SKM-1 (cell line): ENCODE measurements at regions not wholly inside any gene's neighbourhood (a gene's known extent, or its start where the extent isn't known, plus 50 kb on each side); places are given as distances from the start of the nearest gene placed in this dataset.
"Not testable (repeated sequence)": the region's sequence is repeated elsewhere in the genome, so short reads cannot be mapped to it uniquely, and the experiment has no call there.

ENCODE experiments used
- DNase-seq: peaks from one replicate; lab custom pipeline; 2025; ENCODE audit not compliant: unreplicated experiment; lab: John Stamatoyannopoulos, UW

DNA sequence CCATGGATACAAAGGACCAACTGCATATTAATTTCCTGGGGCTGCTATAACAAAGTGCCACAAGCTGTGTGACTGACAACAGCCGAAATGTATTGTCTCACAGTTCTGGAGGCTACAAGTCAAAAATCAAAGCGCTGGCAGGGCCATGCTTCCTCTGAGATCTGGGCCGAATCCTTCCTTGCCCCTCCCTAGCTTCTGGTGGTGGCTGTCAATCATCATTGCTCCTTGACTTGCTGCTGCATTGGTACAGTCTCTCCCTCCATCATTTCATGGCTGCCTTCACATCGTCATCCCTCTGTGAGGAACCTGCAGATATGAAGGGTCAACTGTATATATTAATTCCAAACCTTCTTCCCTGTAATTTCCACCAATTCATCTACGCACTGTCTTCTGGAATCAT is 118.3 kb downstream of the EXOC5 start:
- DNase-seq: no peak

DNA sequence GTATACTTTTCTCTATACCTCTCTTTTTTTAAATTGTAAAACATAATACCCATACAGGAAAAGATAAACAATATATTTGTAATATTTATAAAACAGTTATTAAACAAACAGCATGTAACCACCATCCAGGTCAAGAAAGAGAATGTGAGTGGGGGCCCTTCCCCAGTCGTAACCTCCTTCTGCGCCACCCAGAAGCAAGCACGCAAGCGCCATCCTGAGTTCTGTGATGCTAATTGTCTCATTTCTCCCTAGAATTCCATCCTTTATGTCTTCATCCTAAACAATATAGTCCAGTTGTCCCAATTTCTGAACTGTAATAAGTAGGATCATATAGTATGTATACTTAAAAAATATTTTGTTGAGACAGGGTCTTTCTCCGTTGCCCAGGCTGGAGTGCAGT is 129.5 kb downstream of the EXOC5 start:
- no peak for DNase-seq

DNA sequence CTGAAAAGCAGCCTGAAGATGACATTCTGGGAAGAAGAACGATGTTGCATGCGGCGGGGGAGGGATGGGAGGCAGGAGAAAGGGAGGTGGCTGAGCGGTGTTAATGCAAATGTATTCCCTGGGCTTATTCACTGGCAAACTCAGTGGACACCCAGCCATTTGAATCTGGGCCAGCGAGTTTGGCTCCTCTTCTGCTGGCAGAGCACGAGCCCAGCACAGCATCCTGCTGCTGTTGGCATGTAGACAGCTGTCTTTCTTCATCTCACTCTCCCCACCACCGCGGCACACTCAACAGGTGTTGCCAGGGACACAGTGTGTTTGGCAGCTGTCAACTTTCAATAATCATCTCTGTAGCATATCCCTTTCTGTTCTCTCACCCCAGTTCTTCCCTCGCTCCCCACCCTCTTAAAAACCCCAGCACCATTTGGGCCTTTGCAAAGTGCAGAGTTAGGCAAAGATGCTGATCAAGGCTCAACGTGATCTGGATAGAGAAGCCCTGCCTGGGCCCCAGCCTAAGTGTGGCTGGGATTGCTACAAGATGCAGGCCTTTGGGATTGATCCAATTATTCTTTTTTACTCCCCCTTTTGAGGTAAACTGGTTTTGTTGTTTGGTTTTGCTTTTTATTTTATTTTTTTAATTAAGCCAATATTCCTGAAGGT is 131.9 kb downstream of the EXOC5 start:
- DNase-seq: no peak

DNA sequence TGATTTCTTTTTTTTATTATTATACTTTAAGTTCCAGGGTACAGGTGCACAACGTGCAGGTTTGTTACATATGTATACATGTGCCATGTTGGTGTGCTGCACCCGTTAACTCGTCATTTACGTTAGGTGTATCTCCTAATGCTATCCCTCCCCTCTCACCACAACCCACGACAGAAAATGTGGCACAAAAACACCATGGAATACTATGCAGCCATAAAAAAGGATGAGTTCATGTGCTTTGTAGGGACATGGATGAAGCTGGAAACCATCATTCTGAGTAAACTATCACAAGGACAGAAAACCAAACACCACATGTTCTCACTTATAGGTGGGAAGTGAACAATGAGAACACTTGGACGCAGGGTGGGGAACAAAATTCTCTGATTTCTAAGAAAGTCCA is 140.9 kb downstream of the EXOC5 start:
- not testable (repeated sequence) for DNase-seq

DNA sequence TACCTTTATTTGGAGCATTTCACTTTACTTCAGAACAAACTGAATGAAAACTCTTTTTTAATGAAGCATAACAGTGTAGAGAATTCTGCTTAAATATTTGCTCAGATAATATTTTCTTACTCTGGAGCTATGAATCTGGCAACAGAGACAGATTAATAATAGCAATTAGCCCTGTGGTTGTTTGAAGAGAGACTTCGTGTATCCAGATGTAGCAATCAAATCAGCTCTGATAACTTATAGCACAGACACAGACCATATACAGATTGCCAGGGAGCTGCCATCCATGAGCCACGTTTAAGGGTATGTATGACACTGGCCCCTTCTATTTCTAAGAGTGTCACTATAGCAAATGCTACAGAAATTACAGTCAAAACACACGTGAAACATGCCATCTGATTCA is 146.6 kb downstream of the EXOC5 start:
- no peak for DNase-seq

DNA sequence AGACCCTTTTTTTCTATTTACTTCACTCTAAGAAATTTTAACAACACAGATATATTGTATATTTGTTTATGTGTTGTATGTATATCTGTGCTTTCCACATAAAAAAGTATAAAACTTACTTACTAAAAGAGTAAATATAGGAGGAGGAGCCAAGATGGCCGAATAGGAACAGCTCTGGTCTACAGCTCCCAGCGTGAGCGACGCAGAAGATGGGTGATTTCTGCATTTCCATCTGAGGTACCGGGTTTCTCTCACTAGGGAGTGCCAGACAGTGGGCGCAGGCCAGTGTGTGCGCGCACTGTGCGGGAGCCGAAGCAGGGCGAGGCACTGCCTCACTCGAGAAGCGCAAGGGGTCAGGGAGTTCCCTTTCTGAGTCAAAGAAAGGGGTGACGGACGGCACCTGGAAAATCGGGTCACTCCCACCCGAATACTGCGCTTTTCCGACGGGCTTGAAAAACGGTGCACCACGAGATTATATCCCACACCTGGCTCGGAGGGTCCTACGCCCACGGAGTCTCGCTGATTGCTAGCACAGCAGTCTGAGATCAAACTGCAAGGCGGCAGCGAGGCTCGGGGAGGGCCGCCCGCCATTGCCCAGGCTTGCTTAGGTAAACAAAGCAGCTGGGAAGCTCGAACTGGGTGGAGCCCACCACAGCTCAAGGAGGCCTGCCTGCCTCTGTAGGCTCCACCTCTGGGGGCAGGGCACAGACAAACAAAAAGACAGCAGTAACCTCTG is 156.5 kb downstream of the EXOC5 start:
- DNase-seq: not testable (repeated sequence)

DNA sequence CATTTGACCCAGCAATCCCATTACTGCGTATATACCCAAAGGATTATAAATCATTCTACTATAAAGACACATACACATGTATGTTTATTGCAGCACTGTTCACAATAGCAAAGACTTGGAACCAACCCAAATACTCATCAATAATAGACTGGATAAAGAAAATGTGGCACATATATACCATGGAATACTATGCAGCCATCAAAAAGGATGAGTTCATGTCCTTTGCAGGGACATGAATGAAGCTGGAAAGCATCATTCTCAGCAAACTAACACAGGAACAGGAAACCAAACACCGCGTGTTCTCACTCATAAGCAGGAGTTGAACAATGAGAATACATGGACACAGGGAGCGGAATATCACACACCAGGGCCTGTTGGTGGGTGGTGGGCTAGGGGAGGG is 158.3 kb downstream of the EXOC5 start:
- DNase-seq: not testable (repeated sequence)

DNA sequence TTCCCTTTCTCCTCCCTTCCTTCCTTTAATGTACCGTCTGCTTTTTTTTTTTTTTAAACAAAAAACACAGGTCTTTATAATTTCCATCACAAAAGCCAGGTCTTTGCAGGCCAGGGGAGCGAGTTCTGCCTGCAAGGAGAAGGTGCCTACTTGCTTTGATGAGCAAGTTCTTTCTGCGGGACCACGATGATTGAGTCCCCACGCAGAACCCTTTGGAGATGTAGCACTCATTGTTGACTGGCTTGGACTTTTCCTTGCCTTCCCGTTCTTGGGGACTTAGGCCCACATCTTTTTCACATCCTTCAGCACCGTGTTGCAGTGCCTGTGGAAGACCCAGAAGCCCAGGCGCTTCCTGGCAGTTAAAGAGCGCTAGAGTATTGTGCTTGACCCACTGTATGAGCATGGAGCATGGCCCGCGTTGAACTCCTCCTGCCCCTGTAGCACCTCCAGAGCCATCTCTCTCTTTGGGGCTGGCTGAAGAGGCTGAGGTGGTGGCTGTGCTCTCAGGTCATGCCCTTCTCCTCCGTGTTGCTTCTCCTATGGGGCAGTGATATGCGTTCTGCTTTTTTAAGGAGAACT is 177.6 kb downstream of the EXOC5 start:
- no peak for DNase-seq

DNA sequence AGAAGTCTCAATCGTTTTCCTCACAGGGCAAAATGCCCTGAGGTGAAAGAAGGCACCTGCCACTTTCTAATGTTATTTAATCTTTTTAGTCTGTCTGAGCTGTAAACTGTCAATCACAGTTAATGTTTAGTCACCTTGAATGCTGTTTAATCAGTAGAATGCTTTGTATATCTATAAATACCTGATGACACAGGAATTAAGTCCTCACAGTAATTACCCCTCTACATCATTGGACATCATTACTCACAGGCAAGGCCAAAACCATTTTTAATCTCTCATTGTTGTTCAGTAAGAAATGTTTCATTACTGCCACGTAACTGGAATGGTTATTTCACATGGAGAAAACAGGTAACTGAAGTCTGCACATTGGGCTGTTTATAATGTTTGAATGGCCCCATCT is 178.8 kb downstream of the EXOC5 start:
- DNase-seq: no peak

DNA sequence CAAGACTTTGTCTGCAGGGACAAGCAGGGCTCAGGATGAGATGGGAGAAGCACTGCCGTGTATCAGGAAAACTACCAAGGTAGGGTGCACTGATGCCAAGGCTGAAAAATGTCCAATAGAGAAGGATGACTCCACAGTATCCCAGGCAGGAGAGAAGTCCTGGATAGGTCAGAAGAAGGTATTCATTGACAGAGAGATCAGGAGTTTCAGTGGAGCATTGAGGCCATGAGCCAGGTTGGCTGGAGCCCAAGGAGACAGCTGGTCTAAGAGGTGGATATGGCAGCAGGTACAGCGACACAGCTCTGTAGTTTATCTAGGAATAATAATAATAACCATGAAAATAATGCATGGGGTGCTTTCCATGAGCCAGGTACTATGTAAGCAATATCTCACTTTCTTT is 180.9 kb downstream of the EXOC5 start:
- no peak for DNase-seq

DNA sequence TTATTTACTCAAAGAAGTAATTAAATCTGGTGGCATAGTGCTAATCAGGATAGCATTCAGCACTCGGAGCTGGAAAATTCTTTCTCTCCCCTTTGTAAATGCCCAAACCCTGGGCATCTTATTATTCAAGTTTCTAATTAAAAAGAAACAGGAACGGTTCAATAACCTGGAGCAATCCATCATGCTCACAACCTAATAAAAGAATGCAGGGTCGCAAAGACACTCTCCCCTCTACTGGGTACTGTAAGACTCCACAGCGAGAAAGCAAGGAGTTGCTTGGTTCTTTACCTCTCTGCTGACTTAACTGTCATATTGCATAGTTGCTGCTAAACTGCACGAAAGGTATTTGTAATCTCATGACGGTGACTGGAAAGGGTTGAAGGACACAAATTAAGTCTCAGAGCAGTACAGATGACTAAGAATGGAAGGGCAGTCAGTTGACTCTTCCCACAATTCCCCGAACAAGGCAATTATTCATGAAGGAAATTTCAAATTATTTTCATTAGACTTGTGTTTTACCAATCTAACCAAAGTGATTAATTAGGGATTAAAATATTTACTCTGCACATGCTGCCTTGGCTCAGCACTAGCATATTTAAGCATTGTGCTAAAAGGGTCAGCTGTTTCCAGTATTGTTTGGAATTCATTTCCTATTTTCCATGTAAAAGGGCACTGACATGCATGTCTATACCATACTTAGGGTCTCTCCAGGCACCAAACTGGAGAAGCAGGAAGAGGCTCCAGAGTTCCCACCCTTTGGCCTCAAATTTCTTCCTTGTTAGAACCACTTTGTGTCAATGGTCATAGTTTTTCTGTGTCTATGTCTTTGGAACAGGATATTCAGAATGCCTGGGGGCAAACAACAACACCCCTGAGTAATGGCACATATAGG is 182.2 kb downstream of the EXOC5 start:
- DNase-seq: no peak

DNA sequence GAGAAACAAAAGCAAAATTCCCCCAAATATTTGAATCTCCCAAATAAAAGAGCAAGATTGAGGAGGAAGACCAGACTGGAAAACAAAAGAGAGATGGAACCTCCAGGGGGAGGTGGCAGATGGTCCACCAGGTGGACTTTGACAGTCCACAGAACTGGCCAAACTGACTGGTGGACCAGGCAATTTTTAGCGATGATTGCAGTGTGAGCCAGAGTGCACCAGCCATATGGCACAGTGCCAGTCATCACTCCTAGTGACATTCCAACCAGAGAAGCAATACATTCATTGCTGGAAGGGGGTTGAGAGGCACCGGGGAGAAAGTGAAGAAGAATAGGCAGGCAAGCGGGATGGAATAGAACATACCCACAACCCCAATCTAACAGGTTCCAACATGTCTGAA is 182.9 kb downstream of the EXOC5 start:
- DNase-seq: no peak

DNA sequence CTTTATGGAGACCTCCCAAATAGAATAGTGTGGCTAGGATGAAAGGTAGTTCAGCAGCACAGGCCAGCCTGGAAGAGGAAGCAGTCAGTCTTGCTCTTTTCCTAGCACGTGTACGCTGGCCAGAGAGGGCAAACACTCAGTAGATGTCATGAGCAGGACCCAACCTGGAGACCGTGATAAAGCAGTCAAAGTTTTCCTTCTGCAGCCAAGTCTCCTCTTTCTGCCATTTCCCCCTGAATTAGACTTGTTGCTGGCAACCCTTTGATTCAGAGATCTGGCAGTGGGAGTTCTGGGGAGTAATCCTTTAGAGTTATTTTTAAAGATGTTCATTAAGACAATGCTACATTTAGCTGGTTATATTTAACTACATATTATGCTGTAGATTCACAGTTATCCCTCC is 183.7 kb downstream of the EXOC5 start:
- DNase-seq: no peak

DNA sequence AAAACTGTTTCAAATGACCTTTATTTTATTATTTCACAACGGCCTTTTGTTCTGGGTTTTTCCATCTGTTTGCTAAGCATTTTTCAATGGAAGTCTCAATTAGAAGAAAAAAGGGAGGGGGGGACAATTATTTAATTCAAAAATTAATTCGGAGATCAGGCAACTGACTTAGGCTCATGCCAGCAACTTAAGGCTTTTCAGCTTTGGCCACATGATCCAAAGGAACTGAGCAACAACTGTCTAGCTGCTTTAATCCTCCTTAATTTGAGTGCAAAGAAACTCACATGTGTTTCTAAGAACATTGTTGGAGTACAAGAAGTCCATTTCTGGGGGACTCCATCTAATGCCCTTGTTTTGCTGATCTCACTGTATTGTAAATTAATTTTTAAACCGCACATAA is 188.0 kb downstream of the EXOC5 start:
- no peak for DNase-seq

DNA sequence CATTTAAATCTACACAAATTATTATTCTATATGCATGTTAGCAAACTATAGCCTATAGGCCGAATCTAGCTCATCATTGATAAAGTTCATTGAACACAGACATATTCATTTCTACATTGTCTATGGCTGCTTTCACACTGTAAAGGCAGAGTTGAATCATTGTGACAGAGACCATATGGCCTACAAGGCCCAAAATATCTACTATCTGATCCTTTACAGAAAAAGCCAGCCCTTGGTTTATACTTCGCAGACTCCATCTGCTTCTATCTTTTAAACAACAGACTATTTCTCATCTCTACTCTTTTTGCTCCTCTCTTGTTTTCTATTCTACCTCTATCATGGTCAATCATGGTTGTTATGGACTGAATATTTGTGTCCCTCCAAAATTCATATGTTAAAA is 190.7 kb downstream of the EXOC5 start:
- DNase-seq: no peak

DNA sequence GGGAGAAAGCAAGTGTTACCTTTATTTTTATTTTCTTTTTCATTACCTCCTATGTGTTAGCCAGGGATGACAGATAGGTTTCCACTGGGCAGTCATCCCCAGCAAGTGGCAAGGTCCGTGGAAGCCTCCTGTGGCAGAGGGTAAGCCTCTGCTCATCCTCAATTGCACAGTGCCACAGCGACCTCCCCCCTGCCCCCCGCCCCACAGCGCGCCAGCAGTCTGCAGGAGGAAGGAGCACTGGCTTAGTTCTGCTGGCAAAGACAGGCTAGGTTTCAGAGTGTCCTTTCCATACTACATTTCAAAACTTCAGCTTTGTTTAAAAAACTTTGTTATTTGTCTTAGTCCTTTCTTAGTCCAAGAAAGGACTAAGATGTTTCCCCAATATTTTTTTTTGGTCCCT is 194.7 kb downstream of the EXOC5 start:
- no peak for DNase-seq

DNA sequence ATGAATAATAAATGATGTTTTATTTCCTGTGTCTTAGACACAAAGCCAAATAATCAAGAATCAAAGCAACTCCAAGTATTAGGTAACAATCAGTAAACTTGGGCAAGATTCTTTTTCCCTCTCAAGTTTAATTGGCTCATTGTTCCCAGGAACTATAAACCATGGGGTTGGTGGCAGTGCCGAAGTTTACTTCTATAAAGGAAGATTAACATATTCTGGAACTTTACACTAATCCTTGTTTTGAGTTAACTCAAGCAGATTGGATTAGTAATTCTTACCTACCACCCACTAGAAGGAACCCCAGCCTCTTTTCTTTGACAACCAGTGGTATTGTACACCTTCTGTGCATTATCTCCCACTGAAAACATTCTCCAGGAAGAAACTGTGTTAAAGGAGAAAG is 197.1 kb downstream of the EXOC5 start:
- no peak for DNase-seq

DNA sequence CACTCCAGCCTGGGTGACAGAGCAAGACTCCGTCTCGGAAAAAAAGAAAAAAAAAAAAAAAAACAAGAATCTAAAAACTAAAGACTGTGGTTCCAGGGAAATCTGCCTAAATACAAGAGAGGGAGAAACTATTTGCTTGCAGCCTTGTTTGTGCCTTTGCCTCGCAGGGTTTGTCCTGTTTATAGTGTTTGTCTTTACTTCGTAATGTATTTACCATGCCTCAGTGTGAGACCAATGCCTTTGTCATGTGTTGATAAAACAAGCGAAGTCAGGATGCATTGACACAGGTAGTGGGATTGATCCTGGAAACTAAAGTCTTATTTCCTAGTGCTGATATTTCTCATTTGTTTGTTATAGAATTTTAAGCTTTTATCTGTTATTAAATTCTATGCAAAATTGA is 199.0 kb downstream of the EXOC5 start:
- no peak for DNase-seq

DNA sequence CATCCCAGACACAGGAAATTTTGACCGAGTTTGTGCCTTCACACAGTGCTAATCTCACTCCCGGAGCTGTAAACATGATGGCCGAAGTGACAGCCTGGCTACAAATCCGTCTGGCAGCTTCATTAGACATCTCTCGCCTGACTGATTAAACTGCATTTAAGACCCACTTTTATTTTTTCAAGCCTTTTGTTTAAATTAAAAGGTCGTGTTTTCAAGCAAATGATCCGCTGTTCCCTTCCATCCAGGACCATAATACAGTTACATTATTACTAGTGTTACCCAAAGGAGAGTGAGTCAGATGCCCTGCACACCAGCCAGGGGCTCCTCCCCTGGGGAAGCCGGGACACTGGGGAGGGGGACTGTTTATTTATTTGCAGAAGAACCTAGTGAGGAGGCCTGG is 200.2 kb downstream of the EXOC5 start:
- no peak for DNase-seq

DNA sequence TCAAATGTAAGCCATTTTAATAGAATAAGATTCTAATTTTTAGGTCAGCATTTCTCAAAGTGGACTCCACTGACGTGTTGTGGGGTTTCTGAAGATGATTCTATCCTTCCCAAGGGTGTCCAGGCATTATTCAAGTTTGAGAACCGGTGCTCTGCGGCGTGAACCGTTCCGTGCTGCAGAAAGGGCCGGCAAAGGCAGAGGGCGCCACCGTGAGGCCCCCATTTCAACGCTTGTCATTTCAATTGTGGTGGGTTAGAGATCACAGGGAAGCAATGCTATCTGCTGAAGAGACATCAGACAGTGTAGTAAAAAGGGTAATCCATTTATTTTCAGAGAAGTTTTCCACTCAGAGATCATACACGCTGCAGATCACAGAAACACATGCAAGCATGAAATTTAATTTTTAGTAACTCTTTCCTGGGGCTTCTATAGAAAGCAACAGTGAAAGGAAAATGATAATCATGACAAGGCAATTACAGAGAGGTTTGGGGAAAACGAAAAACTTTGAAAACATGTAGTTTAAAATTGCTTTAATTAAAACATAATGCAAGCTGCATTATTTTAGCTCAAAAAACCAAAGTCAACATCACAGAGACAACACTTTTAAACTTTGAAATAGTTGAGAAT is 201.7 kb downstream of the EXOC5 start:
- no peak for DNase-seq

DNA sequence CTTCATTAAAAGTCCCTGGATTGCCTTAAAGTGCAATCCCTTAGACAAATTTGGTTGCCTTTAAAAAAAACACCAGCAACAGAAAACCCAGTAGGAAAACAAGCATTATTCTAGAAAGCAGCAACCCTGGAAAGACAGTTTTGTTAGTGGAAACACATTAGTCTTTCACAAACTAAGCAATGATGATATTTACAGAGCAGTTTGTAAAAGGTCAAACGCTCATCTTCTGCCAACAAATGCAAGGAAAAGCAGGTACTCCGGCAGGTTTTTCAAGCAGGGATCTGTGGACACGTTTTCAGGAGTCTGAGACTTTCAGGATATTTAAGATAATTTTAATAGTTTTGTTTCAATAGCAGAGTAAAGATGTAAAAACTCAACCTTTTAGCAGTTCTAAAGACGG is 202.2 kb downstream of the EXOC5 start:
- DNase-seq: no peak
